ENCODE measurements at regions not wholly inside any gene's neighbourhood (a gene's known extent, or its start where the extent isn't known, plus 50 kb on each side); places are given as distances from the start of the nearest gene placed in this dataset.

DNA sequence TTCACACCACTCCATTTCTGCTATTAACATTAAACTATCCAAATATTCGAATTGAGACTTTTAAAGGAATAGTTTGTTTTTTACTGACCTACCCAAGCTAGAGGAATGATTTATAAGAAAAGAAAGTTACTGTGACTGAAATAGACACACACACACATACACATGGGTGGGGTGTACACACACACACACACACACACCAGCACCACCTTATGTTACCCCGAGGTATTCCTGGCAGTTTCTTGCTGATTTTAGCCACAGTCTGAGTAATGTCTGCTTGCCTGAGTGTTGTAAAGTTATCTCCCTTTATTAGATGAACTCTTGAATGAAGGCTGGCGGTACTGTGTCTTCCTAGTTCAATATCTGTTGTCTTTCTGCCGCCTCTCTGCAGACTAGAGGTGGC, 91.3 kb upstream of the PRKG1 start:
- TF ChIP-seq, protein P1, sequence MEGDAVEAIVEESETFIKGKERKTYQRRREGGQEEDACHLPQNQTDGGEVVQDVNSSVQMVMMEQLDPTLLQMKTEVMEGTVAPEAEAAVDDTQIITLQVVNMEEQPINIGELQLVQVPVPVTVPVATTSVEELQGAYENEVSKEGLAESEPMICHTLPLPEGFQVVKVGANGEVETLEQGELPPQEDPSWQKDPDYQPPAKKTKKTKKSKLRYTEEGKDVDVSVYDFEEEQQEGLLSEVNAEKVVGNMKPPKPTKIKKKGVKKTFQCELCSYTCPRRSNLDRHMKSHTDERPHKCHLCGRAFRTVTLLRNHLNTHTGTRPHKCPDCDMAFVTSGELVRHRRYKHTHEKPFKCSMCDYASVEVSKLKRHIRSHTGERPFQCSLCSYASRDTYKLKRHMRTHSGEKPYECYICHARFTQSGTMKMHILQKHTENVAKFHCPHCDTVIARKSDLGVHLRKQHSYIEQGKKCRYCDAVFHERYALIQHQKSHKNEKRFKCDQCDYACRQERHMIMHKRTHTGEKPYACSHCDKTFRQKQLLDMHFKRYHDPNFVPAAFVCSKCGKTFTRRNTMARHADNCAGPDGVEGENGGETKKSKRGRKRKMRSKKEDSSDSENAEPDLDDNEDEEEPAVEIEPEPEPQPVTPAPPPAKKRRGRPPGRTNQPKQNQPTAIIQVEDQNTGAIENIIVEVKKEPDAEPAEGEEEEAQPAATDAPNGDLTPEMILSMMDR (IDR thresholded peaks at IDR 0.05; ENCODE audit: low read length) = no peak
- TF ChIP-seq EZH2 (optimal IDR thresholded peaks at IDR 0.05; ENCODE audit: low read depth, low read length) = no peak
- no peak for TF ChIP-seq EZH2phosphoT487 (IDR thresholded peaks at IDR 0.05; ENCODE audit: low read length)
